Activated effector memory CD4-positive, alpha-beta T cell treated with anti-CD3 and anti-CD28 coated beads, Interleukin-2, amount 50 U/mL, for 16 hours (primary cell): ENCODE measurements at regions not wholly inside any gene's neighbourhood (a gene's known extent, or its start where the extent isn't known, plus 50 kb on each side); places are given as distances from the start of the nearest gene placed in this dataset.

Source experiments
- DNase-seq: peaks from one replicate; pipeline ENCODE4 v3.0.0-alpha.2; 2020

DNA sequence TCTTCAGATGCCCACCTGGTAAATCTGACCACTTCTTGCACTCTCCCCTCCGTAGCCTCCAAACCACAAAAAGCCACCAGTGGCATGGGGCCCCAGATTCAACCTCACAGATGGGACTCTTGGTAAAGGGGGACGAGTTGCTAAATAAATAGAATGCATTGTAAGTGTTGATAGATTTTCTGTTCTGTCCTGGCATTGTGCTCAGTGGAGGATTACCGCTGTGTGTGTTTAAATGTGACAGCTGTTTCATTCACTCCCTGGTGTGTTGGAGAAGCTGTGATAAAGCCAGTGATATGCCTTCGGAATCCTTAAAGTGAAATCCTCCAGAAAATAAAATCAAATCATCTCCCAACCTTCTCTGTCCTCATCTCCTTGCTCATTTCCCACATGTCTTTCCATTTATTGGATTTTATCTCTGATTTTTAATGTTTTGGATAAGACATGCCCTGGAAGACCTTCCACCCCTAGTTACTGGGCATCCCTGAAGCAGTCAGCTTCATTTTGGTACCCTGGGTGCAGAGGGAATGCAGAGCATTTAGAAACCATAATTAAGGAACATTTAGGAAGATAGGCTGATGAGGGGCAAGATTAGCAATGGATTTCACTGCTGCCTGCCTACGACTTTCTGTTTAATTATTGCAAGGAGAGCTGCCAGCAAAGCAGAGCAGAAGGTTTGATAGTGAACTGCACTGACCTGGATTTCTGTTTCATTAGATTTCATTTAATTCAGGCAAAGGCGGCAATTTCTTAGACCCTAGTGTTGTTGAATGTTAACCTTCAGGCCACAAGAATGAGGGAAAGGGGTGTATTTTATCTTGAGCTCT, 460.9 kb upstream of the KIRREL3 start:
- DNase-seq = no peak

- no peak for DNase-seq
Measured at GRCh38 chr11:127458561-127458960, 458.0 kb upstream of the KIRREL3 start.

- no peak for DNase-seq
Measured at GRCh38 chr11:127454856-127455255, 454.3 kb upstream of the KIRREL3 start.

DNA sequence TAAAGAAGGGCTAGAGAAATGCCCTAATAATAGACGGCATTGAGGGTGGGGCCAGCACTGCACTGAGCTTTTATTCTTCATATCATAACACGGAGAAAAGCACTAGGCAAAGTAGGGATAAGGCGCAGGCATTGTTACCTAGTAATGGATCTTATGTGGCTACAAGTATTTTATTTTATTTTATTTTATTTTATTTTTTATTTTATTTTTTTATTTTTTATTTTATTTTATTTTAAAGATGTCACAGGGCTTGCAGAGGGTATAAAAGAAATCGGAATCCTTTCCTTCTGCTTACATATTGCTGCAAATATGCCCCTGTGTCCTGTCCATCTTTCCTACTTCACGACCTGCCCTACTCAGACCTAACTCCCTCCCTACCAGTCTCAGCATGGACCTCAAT, 452.0 kb upstream of the KIRREL3 start:
- DNase-seq = no peak

DNA sequence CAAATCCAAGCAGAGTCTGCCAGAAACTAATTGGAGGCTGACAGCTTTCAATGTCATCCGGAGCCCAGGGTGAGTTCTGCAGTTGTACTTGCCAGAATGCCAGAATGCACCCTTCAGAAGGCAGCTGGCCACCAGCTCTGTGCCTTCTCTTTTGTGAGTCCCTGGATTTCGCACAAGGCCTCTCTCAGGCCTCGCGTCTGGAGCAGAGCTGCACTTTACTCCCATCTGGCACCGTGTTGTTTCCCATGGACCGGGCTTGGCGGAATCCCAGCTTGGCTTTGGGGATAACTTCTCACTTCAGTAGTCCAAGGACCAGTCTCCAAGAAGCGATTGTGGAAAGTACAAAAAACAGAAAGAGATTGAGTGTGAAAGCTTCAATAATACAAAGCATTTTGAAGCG, 451.3 kb upstream of the KIRREL3 start:
- DNase-seq = no peak

DNA sequence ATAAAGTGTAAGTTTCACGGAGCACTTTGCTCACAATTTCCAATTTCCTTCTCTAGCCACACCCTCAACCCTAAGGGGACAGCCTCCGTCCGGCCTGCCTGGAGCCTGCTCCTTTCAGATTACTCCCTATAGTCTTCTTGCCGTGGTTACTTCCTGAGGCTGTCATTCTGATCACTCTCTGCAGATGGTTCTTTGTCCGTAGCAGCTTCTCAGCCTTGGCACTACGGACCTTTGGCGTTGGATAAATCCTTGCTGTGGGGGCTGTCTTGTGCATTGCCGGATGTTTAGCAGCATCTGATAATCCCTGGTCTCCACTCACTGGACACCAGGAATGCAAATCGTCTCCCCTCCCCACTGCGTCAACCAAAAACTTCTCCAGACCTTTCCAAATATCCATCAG, 447.5 kb upstream of the KIRREL3 start:
- no peak for DNase-seq

DNA sequence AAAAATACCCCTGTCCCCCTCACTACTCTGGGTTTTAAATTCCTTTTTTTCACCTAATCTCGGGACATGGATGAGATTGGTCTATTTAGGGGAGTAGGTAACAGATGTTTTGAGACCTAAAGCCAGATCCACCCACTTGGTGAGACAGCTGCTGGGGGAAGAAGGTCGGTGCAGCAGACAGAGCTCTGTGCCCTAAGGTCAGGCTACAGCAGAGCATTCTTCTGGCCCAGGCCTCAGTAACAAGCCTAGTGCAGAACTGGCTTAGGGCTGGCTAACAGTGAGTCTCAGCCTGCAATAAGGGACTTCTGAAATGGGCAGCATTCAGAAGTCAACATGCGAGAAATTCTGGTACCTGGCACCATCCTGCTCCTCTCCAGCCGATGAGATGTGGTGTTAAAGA, 444.9 kb upstream of the KIRREL3 start:
- no peak for DNase-seq

DNA sequence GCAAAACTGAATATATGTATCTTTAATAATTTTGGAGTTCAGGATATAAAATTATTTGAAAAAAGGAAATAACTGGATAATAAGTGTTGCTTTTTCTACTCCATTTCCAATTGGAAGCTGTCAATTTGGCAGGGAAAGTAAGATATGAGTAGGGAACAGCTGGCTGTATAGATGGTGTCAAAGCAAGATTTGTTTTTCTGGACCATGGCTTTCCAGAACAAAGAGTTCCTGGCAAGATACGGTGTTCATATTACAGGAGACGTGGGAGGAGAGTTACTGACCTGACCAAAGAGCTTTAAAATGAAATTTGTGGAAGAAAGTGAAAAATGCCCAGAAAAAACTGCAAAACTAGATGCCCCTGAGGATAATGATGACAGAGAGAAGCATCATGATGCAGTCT, 442.7 kb upstream of the KIRREL3 start:
- no peak for DNase-seq

DNA sequence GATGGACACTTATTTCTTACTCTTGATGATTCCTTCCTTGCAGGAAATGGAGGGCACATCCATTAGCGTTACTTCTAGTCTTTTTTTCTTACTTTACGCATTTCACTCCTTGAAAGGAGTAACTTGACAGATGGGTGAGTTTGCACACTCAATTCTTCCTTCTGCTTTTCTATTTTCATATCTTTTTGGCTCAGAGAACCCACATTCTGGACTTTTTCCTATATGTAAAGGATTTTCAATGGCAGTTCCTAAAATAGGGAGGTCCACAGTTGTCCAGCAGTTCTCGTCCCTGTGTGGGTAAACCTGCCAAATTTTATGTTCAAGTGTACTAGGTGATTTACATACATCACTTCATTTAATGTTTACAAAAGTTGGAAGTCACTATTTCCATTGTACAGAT, 440.0 kb upstream of the KIRREL3 start:
- DNase-seq = no peak

GRCh38 chr11:127425281-127425680, 424.7 kb upstream of the KIRREL3 start:
- no peak for DNase-seq

DNA sequence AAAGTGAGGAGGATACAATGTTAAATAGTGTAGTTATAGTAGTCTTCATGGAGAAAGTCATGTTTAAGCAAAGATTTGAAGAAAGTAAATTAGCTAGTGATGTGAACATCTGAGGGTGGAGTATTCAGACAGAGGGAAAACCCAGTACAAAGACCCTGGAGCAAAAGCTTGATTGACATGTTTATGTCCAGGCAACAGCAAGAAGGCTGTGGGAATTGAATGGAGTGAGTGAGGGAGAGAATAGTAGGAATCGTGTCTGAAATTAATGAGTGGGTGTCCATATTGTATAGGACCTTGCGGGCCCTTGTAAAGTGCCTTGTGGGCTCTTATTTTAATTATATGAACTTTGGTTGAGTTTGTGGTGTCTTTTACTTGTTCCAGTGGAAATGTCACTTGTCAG, 424.1 kb upstream of the KIRREL3 start:
- no peak for DNase-seq

GRCh38 chr11:127420139-127420538, 419.6 kb upstream of the KIRREL3 start:
- no peak for DNase-seq

DNA sequence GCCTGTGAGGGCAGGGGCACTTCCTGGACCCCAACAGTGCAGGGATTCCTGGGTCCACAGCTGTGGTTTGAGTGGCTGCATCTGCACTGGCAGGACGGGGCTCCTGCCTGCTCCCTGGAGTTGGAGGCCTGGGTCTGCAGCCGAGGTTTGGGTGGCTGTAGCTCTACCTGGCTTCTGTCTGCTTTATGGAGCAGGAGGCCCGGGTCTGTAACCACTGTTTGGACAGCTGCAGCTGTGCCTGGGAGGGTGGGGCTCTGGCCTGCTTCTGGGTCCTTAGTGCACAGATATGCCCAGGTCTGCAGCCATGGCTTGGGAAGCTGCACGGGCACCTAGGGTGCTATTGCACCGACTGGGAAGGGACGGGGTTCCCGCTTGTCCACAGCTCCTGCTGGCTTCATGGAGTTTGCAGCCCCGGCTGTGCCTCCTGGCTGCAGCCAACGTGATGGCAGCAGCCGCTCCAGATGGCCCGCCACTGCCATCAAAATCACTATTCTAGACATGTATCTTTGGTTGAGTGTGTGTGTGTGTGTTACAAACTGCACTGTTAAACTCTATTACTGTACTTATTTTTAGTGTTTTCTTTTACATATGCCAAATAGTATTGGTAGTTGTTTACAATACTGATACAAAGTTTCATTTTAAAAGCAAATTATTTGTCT, 412.3 kb upstream of the KIRREL3 start:
- no peak for DNase-seq

GRCh38 chr11:127412234-127412633, 411.7 kb upstream of the KIRREL3 start:
- no peak for DNase-seq

DNA sequence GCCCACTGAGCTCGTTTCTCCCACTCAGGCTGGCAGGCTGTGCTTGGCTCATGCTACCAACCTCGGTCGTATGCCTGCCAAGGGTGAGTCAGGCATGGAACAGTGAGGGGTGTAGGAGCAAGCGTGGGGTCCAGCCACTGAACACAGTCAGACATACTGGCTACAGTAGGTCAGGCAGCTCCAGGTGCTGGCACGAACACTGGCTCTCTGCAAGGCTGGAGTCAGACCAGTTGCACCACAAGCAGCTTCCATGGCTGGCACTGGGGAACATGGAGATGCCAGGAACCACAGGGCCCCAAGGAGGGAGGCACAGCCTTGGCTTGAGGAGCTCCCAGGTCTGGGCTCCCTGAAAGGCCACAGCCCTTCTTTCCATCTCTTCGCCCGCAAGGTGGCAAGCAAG, 410.7 kb upstream of the KIRREL3 start:
- DNase-seq = no peak

GRCh38 chr11:127395034-127395433, 394.5 kb upstream of the KIRREL3 start:
- DNase-seq = no peak

- no peak for DNase-seq
Measured at GRCh38 chr11:127393460-127393997, 393.0 kb upstream of the KIRREL3 start.

DNA sequence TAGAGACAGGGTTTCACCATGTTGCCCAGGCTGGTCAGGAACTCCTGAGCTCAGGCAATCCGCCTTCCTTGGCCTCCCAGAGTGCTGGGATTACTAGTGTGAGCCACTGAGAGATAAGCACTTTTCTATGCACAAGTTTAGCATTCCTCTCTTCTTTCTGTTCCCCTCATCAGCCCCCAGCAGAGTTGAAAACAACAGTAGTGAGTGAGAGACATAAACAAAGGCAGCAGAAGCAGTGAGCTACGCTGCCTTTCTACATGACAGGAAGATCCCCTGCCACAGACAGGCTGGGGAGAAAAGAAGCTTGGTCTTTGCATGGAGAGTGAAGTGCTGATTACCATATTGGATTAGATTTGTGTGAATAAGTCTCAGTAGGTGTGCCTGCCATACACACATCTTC, 392.0 kb upstream of the KIRREL3 start:
- no peak for DNase-seq

GRCh38 chr11:127390465-127390864, 389.9 kb upstream of the KIRREL3 start:
- no peak for DNase-seq

DNA sequence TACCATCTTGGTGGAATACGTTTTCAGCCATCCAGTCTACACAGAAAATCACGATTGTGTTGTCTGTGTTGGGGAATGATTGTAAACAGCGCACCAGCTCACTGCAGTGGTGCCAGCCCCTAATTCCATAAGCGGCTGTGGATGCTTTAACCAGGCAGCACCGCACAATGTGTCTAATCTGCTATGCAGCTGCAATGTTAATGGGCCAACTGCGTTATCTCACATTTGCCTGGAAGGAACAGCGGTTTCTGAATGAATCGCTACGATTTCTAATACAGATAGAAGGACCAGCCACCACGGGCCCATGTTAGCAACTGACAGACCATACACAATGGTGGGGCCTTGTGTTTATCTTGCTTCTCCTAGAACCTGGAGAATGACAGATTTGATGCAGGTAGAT, 384.5 kb upstream of the KIRREL3 start:
- no peak for DNase-seq

- no peak for DNase-seq
Measured at GRCh38 chr11:127383026-127383425, 382.5 kb upstream of the KIRREL3 start.

DNA sequence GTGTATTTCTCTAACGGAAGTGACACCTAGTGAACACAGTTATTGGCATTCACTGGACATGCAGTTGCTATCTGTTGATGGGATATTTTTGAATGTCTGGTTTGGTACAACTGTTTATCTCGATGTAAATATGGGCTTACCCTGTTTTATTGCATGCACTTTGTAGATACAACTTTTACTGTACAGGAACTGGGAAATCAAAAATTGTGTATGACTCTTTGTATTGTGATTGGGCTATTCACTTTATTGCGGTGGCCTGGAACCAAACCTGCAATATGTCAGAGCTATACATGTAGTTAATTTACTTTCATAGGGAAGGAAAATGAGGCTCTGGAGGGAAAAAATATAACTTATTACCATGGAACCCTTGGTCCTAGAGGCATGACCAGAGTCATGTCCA, 380.7 kb upstream of the KIRREL3 start:
- no peak for DNase-seq

- no peak for DNase-seq
Measured at GRCh38 chr11:127379686-127380085, 379.1 kb upstream of the KIRREL3 start.

DNA sequence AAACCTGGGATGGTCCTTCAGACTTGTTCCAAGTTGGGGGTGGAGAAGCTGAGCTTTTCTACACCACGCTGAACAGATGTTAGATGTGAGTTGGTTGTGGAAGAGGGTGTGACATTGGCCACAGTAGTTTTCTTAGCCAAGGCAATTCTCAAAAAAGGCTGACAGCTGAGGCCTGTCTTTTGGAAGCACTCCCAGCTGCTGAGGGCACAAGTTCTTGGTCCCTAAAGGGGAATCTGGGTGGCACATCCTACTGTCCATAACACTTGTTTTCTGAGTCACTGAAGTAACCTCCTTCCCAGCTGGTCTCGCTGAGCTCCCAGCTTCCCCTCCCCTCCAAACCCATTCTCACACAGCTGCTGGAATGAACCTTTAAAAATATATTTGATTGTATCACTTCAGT, 375.7 kb upstream of the KIRREL3 start:
- DNase-seq = no peak

DNA sequence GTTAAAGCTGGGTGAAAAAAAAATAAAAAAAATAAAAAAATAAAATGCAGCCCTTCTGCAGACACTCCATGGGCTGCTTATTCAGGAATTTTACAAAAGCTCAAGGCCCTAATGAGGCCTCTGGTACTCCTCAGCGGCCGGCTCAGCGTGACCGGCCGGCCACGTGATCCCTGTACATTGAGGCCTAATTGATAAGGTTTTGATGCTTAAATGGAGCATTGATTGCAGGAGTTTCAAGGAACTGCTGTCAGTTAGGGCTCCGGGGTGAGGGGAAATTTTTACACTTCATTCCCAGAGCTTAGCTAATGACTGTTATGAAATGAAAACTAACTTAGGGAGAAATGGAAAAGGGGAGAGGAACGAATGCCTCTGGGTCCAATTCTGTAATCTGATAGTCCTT, 368.8 kb upstream of the KIRREL3 start:
- no peak for DNase-seq
